ENCODE measurements at regions not wholly inside any gene's neighbourhood (a gene's known extent, or its start where the extent isn't known, plus 50 kb on each side); places are given as distances from the start of the nearest gene placed in this dataset.

- Histone ChIP-seq H3K79me2 (ENCODE audit: low read depth) (no peaks in the 10 kb centered on the region), H3K9me3 (ENCODE audit: low read depth) (no peaks in the 10 kb centered on the region), H2AFZ (replicated peaks) (no peak overlapping the region), H3K27me3 (no peaks in the 10 kb centered on the region), H4K20me1 (ENCODE audit: low read depth) (no peaks in the 10 kb centered on the region), H3K4me1 (no peaks in the 10 kb centered on the region), H3K36me3 (no peaks in the 10 kb centered on the region), H3F3A (ENCODE audit: low read depth) (no peaks in the 10 kb centered on the region), H3K9ac (no peak overlapping the region), H3K4me2 (no peak overlapping the region), H3K27ac (no peak overlapping the region), H3K4me3 (no peak overlapping the region)
- Mint-ChIP-seq H3K4me1 (peaks cover 6% of the 10 kb centered on the region), H3K4me3 (no peak overlapping the region), H3K27me3 (ENCODE audit: insufficient read depth, low read depth) (peaks cover 8% of the 10 kb centered on the region), H3K27ac (no peak overlapping the region), H3K36me3 (no peaks in the 10 kb centered on the region), H3K9me3 (peaks cover 13% of the 10 kb centered on the region)
- no peak for TF ChIP-seq EZH2phosphoT487 (IDR thresholded peaks at IDR 0.05)
- DNase-seq (ENCODE audit: low spot score): no peak
Observed at GRCh38 chr11:10945196-10945595, 87.3 kb upstream of the ZBED5 start.

GRCh38 chr11:10943968-10944367 lies 86.1 kb upstream of the ZBED5 start:
- Histone ChIP-seq H3K9ac (no peak overlapping the region), H3F3A (ENCODE audit: low read depth) (no peaks in the 10 kb centered on the region), H3K36me3 (no peaks in the 10 kb centered on the region), H3K27ac (no peak overlapping the region), H2AFZ (replicated peaks) (no peak overlapping the region), H3K4me2 (no peak overlapping the region), H3K79me2 (ENCODE audit: low read depth) (no peaks in the 10 kb centered on the region), H3K27me3 (no peaks in the 10 kb centered on the region), H3K4me1 (no peaks in the 10 kb centered on the region), H4K20me1 (ENCODE audit: low read depth) (no peaks in the 10 kb centered on the region), H3K9me3 (ENCODE audit: low read depth) (no peaks in the 10 kb centered on the region), H3K4me3 (no peak overlapping the region)
- DNase-seq (ENCODE audit: low spot score): no peak
- H3K9me3 Mint-ChIP-seq: peaks cover 4% of the 10 kb centered on the region
- no peak overlapping the region for H3K4me3 Mint-ChIP-seq
- peaks cover 6% of the 10 kb centered on the region for H3K4me1 Mint-ChIP-seq
- peaks cover 8% of the 10 kb centered on the region for H3K27me3 Mint-ChIP-seq (ENCODE audit: insufficient read depth, low read depth)
- TF ChIP-seq, protein P1, sequence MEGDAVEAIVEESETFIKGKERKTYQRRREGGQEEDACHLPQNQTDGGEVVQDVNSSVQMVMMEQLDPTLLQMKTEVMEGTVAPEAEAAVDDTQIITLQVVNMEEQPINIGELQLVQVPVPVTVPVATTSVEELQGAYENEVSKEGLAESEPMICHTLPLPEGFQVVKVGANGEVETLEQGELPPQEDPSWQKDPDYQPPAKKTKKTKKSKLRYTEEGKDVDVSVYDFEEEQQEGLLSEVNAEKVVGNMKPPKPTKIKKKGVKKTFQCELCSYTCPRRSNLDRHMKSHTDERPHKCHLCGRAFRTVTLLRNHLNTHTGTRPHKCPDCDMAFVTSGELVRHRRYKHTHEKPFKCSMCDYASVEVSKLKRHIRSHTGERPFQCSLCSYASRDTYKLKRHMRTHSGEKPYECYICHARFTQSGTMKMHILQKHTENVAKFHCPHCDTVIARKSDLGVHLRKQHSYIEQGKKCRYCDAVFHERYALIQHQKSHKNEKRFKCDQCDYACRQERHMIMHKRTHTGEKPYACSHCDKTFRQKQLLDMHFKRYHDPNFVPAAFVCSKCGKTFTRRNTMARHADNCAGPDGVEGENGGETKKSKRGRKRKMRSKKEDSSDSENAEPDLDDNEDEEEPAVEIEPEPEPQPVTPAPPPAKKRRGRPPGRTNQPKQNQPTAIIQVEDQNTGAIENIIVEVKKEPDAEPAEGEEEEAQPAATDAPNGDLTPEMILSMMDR (IDR thresholded peaks at IDR 0.05): no peak
- TF ChIP-seq EZH2 (IDR thresholded peaks at IDR 0.05): no peak
- TF ChIP-seq EZH2phosphoT487 (IDR thresholded peaks at IDR 0.05): no peak
- no peaks in the 10 kb centered on the region for H3K36me3 Mint-ChIP-seq
- no peak overlapping the region for H3K27ac Mint-ChIP-seq

- H3K27ac Mint-ChIP-seq: no peak overlapping the region
- H3K27me3 ChIP-seq: no peaks in the 10 kb centered on the region
Observed at GRCh38 chr11:10942620-10943019, 84.8 kb upstream of the ZBED5 start.

GRCh38 chr11:10941871-10942270 lies 84.0 kb upstream of the ZBED5 start:
- Histone ChIP-seq H3K4me1 (no peaks in the 10 kb centered on the region), H3K9ac (no peak overlapping the region), H4K20me1 (ENCODE audit: low read depth) (no peaks in the 10 kb centered on the region), H3K4me3 (no peak overlapping the region), H3K9me3 (ENCODE audit: low read depth) (no peaks in the 10 kb centered on the region), H3K4me2 (no peak overlapping the region), H3K27me3 (no peaks in the 10 kb centered on the region), H3K36me3 (no peaks in the 10 kb centered on the region), H3F3A (ENCODE audit: low read depth) (no peaks in the 10 kb centered on the region), H3K79me2 (ENCODE audit: low read depth) (no peaks in the 10 kb centered on the region), H3K27ac (no peak overlapping the region), H2AFZ (replicated peaks) (no peak overlapping the region)
- Mint-ChIP-seq H3K4me1 (peaks cover 6% of the 10 kb centered on the region), H3K27ac (no peak overlapping the region), H3K4me3 (no peak overlapping the region), H3K9me3 (no peaks in the 10 kb centered on the region), H3K27me3 (ENCODE audit: insufficient read depth, low read depth) (peaks cover 7% of the 10 kb centered on the region), H3K36me3 (no peaks in the 10 kb centered on the region)
- TF ChIP-seq, protein P1 (IDR thresholded peaks at IDR 0.05): no peak
- TF ChIP-seq EZH2phosphoT487 (IDR thresholded peaks at IDR 0.05): no peak
- TF ChIP-seq EZH2 (IDR thresholded peaks at IDR 0.05): no peak
- DNase-seq (ENCODE audit: low spot score): no peak

More at GRCh38 chr11:10942620-10943019, 84.8 kb upstream of the ZBED5 start:
- no peak overlapping the region for H3K4me3 Mint-ChIP-seq
- no peak for DNase-seq (ENCODE audit: low spot score)
- no peaks in the 10 kb centered on the region for H3K9me3 Mint-ChIP-seq
- no peaks in the 10 kb centered on the region for H3K79me2 ChIP-seq (ENCODE audit: low read depth)
- H3K4me1 ChIP-seq: no peaks in the 10 kb centered on the region
- H3K4me1 Mint-ChIP-seq: peaks cover 6% of the 10 kb centered on the region
- H2AFZ ChIP-seq (replicated peaks): no peak overlapping the region
- no peak overlapping the region for H3K4me3 ChIP-seq
- H3K9me3 ChIP-seq (ENCODE audit: low read depth): no peaks in the 10 kb centered on the region
- peaks cover 8% of the 10 kb centered on the region for H3K27me3 Mint-ChIP-seq (ENCODE audit: insufficient read depth, low read depth)
- no peak overlapping the region for H3K27ac ChIP-seq
- H3K4me2 ChIP-seq: no peak overlapping the region
- no peaks in the 10 kb centered on the region for H3K36me3 Mint-ChIP-seq
- H3K9ac ChIP-seq: no peak overlapping the region
- TF ChIP-seq EZH2phosphoT487 (IDR thresholded peaks at IDR 0.05) (no peak), EZH2 (IDR thresholded peaks at IDR 0.05) (no peak)
- TF ChIP-seq, protein P1 (IDR thresholded peaks at IDR 0.05): no peak
- H4K20me1 ChIP-seq (ENCODE audit: low read depth): no peaks in the 10 kb centered on the region
- no peaks in the 10 kb centered on the region for H3K36me3 ChIP-seq
- H3F3A ChIP-seq (ENCODE audit: low read depth): no peaks in the 10 kb centered on the region
